IMR-90 (cell line): ENCODE measurements at regions not wholly inside any gene's neighbourhood (a gene's known extent, or its start where the extent isn't known, plus 50 kb on each side); places are given as distances from the start of the nearest gene placed in this dataset.

ENCODE experiments used
- CEBPB ChIP-seq: IDR thresholded peaks from 2 replicates; pipeline ENCODE4 v1.6.1; 2012; ENCODE audit warnings: low read depth, low read length, improper control_type of control experiment
- ELK1 ChIP-seq: fragments of 150-350 bp; IDR thresholded peaks from 2 replicates; pipeline ENCODE4 v1.6.1; 2016; ENCODE audit warnings: low read depth, mild to moderate bottlenecking, low read length, moderate library complexity, borderline replicate concordance
- FOS ChIP-seq: fragments of 150-350 bp; IDR thresholded peaks from 2 replicates; pipeline ENCODE4 v1.6.1; 2016; ENCODE audit warnings: low read depth, low read length
- POLR2A ChIP-seq: IDR thresholded peaks from 2 replicates; pipeline ENCODE4 v1.6.1; 2012; ENCODE audit warnings: mild to moderate bottlenecking, low read depth, low read length
- RAD21 ChIP-seq: IDR thresholded peaks from 2 replicates; pipeline ENCODE4 v1.6.1; 2012; ENCODE audit warnings: low read length, improper control_type of control experiment
- RCOR1 ChIP-seq: IDR thresholded peaks from 2 replicates; pipeline ENCODE4 v1.6.1; 2012; ENCODE audit warnings: mild to moderate bottlenecking, low read length, improper control_type of control experiment; ENCODE audit not compliant: insufficient replicate concordance
- RFX5 ChIP-seq: IDR thresholded peaks from 2 replicates; pipeline ENCODE4 v1.8.0; 2012; ENCODE audit warnings: low read depth, mild to moderate bottlenecking, low read length, moderate library complexity
- SMC3 ChIP-seq: fragments of 150-350 bp; IDR thresholded peaks from 2 replicates; pipeline ENCODE4 v1.6.1; 2016; ENCODE audit warnings: low read depth, mild to moderate bottlenecking, antibody characterized with exemption, low read length, moderate library complexity
- TF ChIP-seq, protein P1 (sequence below): conservative IDR thresholded peaks from 2 replicates; pipeline ENCODE4 v1.5.1; 2012; ENCODE audit warnings: mild to moderate bottlenecking, low read depth, low read length, improper control_type of control experiment
- TF ChIP-seq, protein P2 (sequence below): fragments of 150-350 bp; IDR thresholded peaks from 2 replicates; pipeline ENCODE4 v1.6.1; 2017; ENCODE audit warnings: mild to moderate bottlenecking, antibody characterized with exemption, low read length, low read depth

DNA sequence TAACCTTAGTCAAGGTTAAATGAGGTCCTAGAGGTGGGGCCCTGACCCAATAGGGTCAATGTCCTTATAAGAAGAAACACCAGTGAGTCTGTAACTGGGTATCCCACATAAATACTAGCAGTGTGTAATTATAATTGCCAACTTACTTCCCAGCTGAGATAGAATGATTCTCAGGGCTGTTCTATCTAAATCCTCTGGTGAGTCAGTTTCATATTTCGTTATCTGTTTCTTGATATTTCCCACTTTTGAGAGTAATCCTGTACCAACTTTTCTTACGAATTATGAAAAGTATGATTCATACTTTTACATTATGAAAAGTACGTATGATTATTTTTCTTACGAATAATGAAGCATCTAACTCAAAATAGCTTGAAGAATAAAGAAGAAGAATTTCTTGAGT, 546.8 kb upstream of the NETO1 start:
- TF ChIP-seq, protein P1, sequence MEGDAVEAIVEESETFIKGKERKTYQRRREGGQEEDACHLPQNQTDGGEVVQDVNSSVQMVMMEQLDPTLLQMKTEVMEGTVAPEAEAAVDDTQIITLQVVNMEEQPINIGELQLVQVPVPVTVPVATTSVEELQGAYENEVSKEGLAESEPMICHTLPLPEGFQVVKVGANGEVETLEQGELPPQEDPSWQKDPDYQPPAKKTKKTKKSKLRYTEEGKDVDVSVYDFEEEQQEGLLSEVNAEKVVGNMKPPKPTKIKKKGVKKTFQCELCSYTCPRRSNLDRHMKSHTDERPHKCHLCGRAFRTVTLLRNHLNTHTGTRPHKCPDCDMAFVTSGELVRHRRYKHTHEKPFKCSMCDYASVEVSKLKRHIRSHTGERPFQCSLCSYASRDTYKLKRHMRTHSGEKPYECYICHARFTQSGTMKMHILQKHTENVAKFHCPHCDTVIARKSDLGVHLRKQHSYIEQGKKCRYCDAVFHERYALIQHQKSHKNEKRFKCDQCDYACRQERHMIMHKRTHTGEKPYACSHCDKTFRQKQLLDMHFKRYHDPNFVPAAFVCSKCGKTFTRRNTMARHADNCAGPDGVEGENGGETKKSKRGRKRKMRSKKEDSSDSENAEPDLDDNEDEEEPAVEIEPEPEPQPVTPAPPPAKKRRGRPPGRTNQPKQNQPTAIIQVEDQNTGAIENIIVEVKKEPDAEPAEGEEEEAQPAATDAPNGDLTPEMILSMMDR: no peak
- TF ChIP-seq ELK1: no peak
- no peak for TF ChIP-seq POLR2A
- TF ChIP-seq SMC3: no peak
- no peak for TF ChIP-seq RAD21
- TF ChIP-seq RCOR1: no peak
- TF ChIP-seq, protein P2, sequence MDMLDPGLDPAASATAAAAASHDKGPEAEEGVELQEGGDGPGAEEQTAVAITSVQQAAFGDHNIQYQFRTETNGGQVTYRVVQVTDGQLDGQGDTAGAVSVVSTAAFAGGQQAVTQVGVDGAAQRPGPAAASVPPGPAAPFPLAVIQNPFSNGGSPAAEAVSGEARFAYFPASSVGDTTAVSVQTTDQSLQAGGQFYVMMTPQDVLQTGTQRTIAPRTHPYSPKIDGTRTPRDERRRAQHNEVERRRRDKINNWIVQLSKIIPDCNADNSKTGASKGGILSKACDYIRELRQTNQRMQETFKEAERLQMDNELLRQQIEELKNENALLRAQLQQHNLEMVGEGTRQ: no peak
- no peak for TF ChIP-seq FOS
- TF ChIP-seq CEBPB: no peak
- no peak for TF ChIP-seq RFX5
